ENCODE measurements at regions not wholly inside any gene's neighbourhood (a gene's known extent, or its start where the extent isn't known, plus 50 kb on each side); places are given as distances from the start of the nearest gene placed in this dataset.
"Not testable (repeated sequence)": the region's sequence is repeated elsewhere in the genome, so short reads cannot be mapped to it uniquely, and the experiment has no call there.

GRCh38 chr3:153621953-153622352 is 459.9 kb downstream of the RAP2B start:
- peak in 1 of 2 experiments; percentile 13 for DNase-seq

GRCh38 chr3:153623834-153624233 is 461.8 kb downstream of the RAP2B start:
- no peak for DNase-seq

GRCh38 chr3:153624310-153625030 is 462.4 kb downstream of the RAP2B start:
- no peak for DNase-seq

- no peak for DNase-seq
These were observed 463.5 kb downstream of the RAP2B start for GRCh38 chr3:153625506-153625905.

GRCh38 chr3:153626158-153626557 is 464.1 kb downstream of the RAP2B start:
- no peak for DNase-seq

GRCh38 chr3:153628591-153628990 is 466.6 kb downstream of the RAP2B start:
- DNase-seq = no peak

- DNase-seq = no peak
These were observed 467.1 kb downstream of the RAP2B start for GRCh38 chr3:153629148-153629547.

- no peak for DNase-seq
These were observed 469.1 kb downstream of the RAP2B start for GRCh38 chr3:153631102-153631501.

GRCh38 chr3:153631664-153632063 is 469.6 kb downstream of the RAP2B start:
- DNase-seq = no peak

- no peak for DNase-seq
These were observed 471.4 kb downstream of the RAP2B start for GRCh38 chr3:153633407-153633806.

GRCh38 chr3:153634683-153635082 is 472.7 kb downstream of the RAP2B start:
- DNase-seq = no peak

- DNase-seq = no peak
These were observed 477.6 kb downstream of the RAP2B start for GRCh38 chr3:153639631-153640030.

- no peak for DNase-seq
These were observed 479.0 kb downstream of the RAP2B start for GRCh38 chr3:153640689-153641665.

GRCh38 chr3:153642576-153642975 is 478.6 kb upstream of the ARHGEF26 start:
- not testable (repeated sequence) for DNase-seq

GRCh38 chr3:153643471-153643870 is 477.7 kb upstream of the ARHGEF26 start:
- not testable (repeated sequence) for DNase-seq

GRCh38 chr3:153649286-153649839 is 471.8 kb upstream of the ARHGEF26 start:
- no peak for DNase-seq

- DNase-seq = no peak
These were observed 469.1 kb upstream of the ARHGEF26 start for GRCh38 chr3:153652076-153652475.

GRCh38 chr3:153657046-153657445 is 464.1 kb upstream of the ARHGEF26 start:
- no peak for DNase-seq

- DNase-seq = no peak
These were observed 463.7 kb upstream of the ARHGEF26 start for GRCh38 chr3:153657461-153657860.

- DNase-seq = no peak
These were observed 463.1 kb upstream of the ARHGEF26 start for GRCh38 chr3:153658136-153658535.

- no peak for DNase-seq
These were observed 454.0 kb upstream of the ARHGEF26 start for GRCh38 chr3:153666991-153667740.

- peak in 1 of 2 experiments; percentile 24 for DNase-seq
These were observed 451.7 kb upstream of the ARHGEF26 start for GRCh38 chr3:153669527-153669926.

- no peak for DNase-seq
These were observed 450.6 kb upstream of the ARHGEF26 start for GRCh38 chr3:153670577-153670976.
